ENCODE measurements at regions not wholly inside any gene's neighbourhood (a gene's known extent, or its start where the extent isn't known, plus 50 kb on each side); places are given as distances from the start of the nearest gene placed in this dataset.

GRCh38 chr2:217438821-217439220 is 564.0 kb downstream of the TNS1 start:
- no peak for DNase-seq
- no peak for ATAC-seq

- ATAC-seq (no peak), DNase-seq (no peak)
Observed at GRCh38 chr2:217438136-217438535, 564.7 kb downstream of the TNS1 start.

GRCh38 chr2:217437290-217437870 is 565.4 kb downstream of the TNS1 start:
- no peak for ATAC-seq
- DNase-seq = no peak

- no peak for ATAC-seq
- DNase-seq = no peak
Observed at GRCh38 chr2:217436386-217436785, 566.4 kb downstream of the TNS1 start.

GRCh38 chr2:217434180-217434975 is 568.4 kb downstream of the TNS1 start:
- ATAC-seq (peak; percentile 81), DNase-seq (peak; percentile 21)

GRCh38 chr2:217433522-217433921 is 569.3 kb downstream of the TNS1 start:
- no peak for DNase-seq
- ATAC-seq = peak; percentile 66

GRCh38 chr2:217431577-217432269 is 571.1 kb downstream of the TNS1 start:
- no peak for ATAC-seq
- no peak for DNase-seq

- no peak for DNase-seq
- ATAC-seq = no peak
Observed at GRCh38 chr2:217430916-217431576, 571.2 kb upstream of the TNP1 start.

- ATAC-seq = no peak
- DNase-seq = no peak
Observed at GRCh38 chr2:217429981-217430500, 570.2 kb upstream of the TNP1 start.

GRCh38 chr2:217421834-217422233 is 562.0 kb upstream of the TNP1 start:
- DNase-seq = no peak
- peak; percentile 89 for ATAC-seq

GRCh38 chr2:217420854-217421253 is 561.0 kb upstream of the TNP1 start:
- DNase-seq (no peak), ATAC-seq (no peak)

GRCh38 chr2:217419055-217419671 is 559.3 kb upstream of the TNP1 start:
- ATAC-seq (no peak), DNase-seq (no peak)

GRCh38 chr2:217418544-217418943 is 558.7 kb upstream of the TNP1 start:
- DNase-seq (no peak), ATAC-seq (no peak)

GRCh38 chr2:217418090-217418489 is 558.2 kb upstream of the TNP1 start:
- DNase-seq (no peak), ATAC-seq (no peak)

GRCh38 chr2:217417536-217417935 is 557.7 kb upstream of the TNP1 start:
- no peak for DNase-seq
- no peak for ATAC-seq

GRCh38 chr2:217415316-217415715 is 555.5 kb upstream of the TNP1 start:
- DNase-seq = no peak
- ATAC-seq = no peak

GRCh38 chr2:217414429-217414828 is 554.6 kb upstream of the TNP1 start:
- ATAC-seq (no peak), DNase-seq (no peak)

- no peak for DNase-seq
- no peak for ATAC-seq
Observed at GRCh38 chr2:217413193-217413592, 553.3 kb upstream of the TNP1 start.

GRCh38 chr2:217412721-217413120 is 552.9 kb upstream of the TNP1 start:
- DNase-seq (no peak), ATAC-seq (no peak)

- no peak for ATAC-seq
- no peak for DNase-seq
Observed at GRCh38 chr2:217412277-217412676, 552.4 kb upstream of the TNP1 start.

- ATAC-seq (no peak), DNase-seq (no peak)
Observed at GRCh38 chr2:217410681-217410960, 550.8 kb upstream of the TNP1 start.

- ATAC-seq = no peak
- DNase-seq = no peak
Observed at GRCh38 chr2:217409949-217410680, 550.3 kb upstream of the TNP1 start.
